Upper lobe of left lung (tissue), 4 donors: ENCODE measurements at regions not wholly inside any gene's neighbourhood (a gene's known extent, or its start where the extent isn't known, plus 50 kb on each side); places are given as distances from the start of the nearest gene placed in this dataset.

Source experiments
- EP300 ChIP-seq, 4 donors: sonication (generic); formaldehyde crosslinking; IDR thresholded peaks; one replicate each; pipeline ENCODE4 v1.5.1; 2017; ENCODE audit warnings: antibody characterized with exemption in 4 of 4, control low read depth in 2 of 4
- POLR2A ChIP-seq, 4 donors: fragments of 450-650 bp; IDR thresholded peaks; one replicate each; pipeline ENCODE4 v1.5.1; 2016 to 2017; ENCODE audit warnings: antibody characterized with exemption in 4 of 4, mild to moderate bottlenecking in 2 of 4
- TF ChIP-seq, protein P1 (sequence below), 6 experiments: fragments of 450-650 bp in 4 of 6; fragments of 200-600 bp in 2 of 6; sonication (generic) in 2 of 6; IDR thresholded peaks; one replicate each; pipeline ENCODE4 v1.5.1; 2016 to 2019; ENCODE audit warnings: antibody characterized with exemption in 6 of 6

DNA sequence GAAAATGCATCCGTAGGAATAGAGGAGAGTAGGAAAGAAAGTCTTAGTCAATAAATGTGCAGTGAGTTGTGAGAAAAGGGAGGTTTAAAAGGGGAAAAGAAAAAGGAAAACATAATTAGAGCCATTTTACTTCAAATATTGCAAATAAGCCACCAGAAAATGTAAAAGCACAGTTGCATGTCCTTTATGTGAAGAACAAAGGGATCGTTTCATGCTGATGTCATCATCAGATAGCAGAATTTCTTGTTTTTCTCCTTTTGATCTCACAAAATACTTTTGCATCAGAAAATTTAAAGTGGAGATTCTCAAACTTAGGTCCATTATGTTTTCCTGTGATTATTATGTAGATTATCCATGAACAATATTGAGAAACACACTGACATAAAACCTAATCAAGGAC, 166.7 kb downstream of the HAO1 start:
- TF ChIP-seq, protein P1, sequence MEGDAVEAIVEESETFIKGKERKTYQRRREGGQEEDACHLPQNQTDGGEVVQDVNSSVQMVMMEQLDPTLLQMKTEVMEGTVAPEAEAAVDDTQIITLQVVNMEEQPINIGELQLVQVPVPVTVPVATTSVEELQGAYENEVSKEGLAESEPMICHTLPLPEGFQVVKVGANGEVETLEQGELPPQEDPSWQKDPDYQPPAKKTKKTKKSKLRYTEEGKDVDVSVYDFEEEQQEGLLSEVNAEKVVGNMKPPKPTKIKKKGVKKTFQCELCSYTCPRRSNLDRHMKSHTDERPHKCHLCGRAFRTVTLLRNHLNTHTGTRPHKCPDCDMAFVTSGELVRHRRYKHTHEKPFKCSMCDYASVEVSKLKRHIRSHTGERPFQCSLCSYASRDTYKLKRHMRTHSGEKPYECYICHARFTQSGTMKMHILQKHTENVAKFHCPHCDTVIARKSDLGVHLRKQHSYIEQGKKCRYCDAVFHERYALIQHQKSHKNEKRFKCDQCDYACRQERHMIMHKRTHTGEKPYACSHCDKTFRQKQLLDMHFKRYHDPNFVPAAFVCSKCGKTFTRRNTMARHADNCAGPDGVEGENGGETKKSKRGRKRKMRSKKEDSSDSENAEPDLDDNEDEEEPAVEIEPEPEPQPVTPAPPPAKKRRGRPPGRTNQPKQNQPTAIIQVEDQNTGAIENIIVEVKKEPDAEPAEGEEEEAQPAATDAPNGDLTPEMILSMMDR (IDR thresholded peaks at IDR 0.05) = no peak
- TF ChIP-seq POLR2A (IDR thresholded peaks at IDR 0.05) (no peak), EP300 (IDR thresholded peaks at IDR 0.05) (no peak)
